Peyer's patch (tissue), 4 donors: ENCODE measurements at regions not wholly inside any gene's neighbourhood (a gene's known extent, or its start where the extent isn't known, plus 50 kb on each side); places are given as distances from the start of the nearest gene placed in this dataset.

Experiments
- CTCF ChIP-seq, 6 experiments: fragments of 450-650 bp in 4 of 6; fragments of 200-600 bp in 2 of 6; sonication (generic) in 1 of 6; IDR thresholded peaks; one replicate each; pipeline ENCODE4 v1.5.1; 2017 to 2019; ENCODE audit warnings: antibody characterized with exemption in 6 of 6, mild to moderate bottlenecking in 3 of 6, moderate library complexity in 1 of 6
- POLR2A ChIP-seq, 2 donors: fragments of 450-650 bp; IDR thresholded peaks; one replicate each; pipeline ENCODE4 v1.5.1; 2017; ENCODE audit warnings: antibody characterized with exemption in 2 of 2, mild to moderate bottlenecking in 2 of 2, moderate library complexity in 2 of 2

GRCh38 chr4:78666830-78667258 lies 109.3 kb upstream of the BMP2K start:
- TF ChIP-seq CTCF (IDR thresholded peaks at IDR 0.05) (no peak), POLR2A (IDR thresholded peaks at IDR 0.05) (no peak)
